ENCODE measurements at regions not wholly inside any gene's neighbourhood (a gene's known extent, or its start where the extent isn't known, plus 50 kb on each side); places are given as distances from the start of the nearest gene placed in this dataset.

DNA sequence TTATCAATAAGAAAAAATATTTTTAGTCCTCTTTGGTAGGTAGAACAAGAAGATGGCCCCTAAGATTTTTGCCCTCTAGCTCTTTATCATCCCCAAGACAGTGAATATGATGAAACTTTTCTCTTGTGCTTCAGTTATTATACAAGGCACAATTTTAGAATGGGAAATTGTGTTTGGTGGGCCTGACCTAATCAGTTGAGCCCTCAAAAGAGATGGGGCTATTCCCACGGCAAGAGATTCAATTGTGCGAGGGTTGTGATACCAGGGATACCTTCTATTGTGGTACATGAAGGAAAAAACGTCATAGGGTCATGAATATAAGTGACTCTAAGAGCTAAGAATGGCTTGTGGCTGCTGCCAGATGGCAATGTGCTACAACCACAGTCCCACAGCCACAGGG lies 94.0 kb upstream of the COX7C start:
- no peak overlapping the region for H2AFZ ChIP-seq
- no peak overlapping the region for H3K4me2 ChIP-seq
- TF ChIP-seq EZH2 (IDR thresholded peaks at IDR 0.05; ENCODE audit: low read depth): no peak
- TF ChIP-seq, protein P1, sequence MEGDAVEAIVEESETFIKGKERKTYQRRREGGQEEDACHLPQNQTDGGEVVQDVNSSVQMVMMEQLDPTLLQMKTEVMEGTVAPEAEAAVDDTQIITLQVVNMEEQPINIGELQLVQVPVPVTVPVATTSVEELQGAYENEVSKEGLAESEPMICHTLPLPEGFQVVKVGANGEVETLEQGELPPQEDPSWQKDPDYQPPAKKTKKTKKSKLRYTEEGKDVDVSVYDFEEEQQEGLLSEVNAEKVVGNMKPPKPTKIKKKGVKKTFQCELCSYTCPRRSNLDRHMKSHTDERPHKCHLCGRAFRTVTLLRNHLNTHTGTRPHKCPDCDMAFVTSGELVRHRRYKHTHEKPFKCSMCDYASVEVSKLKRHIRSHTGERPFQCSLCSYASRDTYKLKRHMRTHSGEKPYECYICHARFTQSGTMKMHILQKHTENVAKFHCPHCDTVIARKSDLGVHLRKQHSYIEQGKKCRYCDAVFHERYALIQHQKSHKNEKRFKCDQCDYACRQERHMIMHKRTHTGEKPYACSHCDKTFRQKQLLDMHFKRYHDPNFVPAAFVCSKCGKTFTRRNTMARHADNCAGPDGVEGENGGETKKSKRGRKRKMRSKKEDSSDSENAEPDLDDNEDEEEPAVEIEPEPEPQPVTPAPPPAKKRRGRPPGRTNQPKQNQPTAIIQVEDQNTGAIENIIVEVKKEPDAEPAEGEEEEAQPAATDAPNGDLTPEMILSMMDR (conservative IDR thresholded peaks at IDR 0.05): no peak
- H3K4me1 ChIP-seq (replicated peaks; ENCODE audit: insufficient read depth): no peaks in the 10 kb centered on the region
- no peaks in the 10 kb centered on the region; the same call in 1 of the 2 replicates for H3K9me2 ChIP-seq (ENCODE audit: insufficient read depth)
- ChIA-PET CTCF (no interaction called here), POLR2A (ENCODE audit: unreplicated experiment) (no interaction called here)
- DNase-seq: no peak
- H3K36me3 ChIP-seq (ENCODE audit: low read depth): no peaks in the 10 kb centered on the region
- no peaks in the 10 kb centered on the region for H3K79me2 ChIP-seq (ENCODE audit: low read depth)
- no peaks in the 10 kb centered on the region for H3K27me3 ChIP-seq (ENCODE audit: insufficient read depth, low read depth)
- H3K4me3 ChIP-seq: no peak overlapping the region
- H3F3A ChIP-seq (ENCODE audit: insufficient read depth, low read depth): no peaks in the 10 kb centered on the region
- BruUV-seq (replicated peaks): no TSS peak
- intact Hi-C loops (cut with micrococcal nuclease; ENCODE audit: unreplicated experiment): no loop called here
- H3K27ac ChIP-seq: no peak overlapping the region
- peaks cover 3% of the 10 kb centered on the region; the same call in 1 of the 2 replicates for H3K9me3 ChIP-seq (ENCODE audit: insufficient read depth, low read depth)
- no peaks in the 10 kb centered on the region for H4K20me1 ChIP-seq (ENCODE audit: insufficient read depth)

DNA sequence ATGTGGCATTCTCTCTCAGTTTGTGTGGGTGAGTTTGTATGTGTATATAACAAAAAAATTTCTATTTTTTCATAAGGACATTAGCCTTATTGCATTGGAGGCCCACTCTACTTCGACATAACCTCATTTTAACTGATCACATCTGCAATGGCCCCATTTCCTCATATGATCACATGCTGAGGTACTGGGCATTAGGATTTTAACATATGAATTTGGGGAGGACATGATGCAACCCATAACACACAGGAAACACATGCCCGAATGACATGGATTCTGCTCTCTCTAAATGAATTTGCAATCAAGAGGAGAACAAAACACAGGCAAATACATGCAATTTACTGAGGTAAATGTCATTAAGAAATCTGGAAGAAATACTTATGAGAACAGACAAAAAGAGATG lies 92.1 kb upstream of the COX7C start:
- POLR2A ChIA-PET (ENCODE audit: unreplicated experiment): no interaction called here
- CTCF ChIA-PET: no interaction called here
- TF ChIP-seq, protein P1 (conservative IDR thresholded peaks at IDR 0.05): no peak
- TF ChIP-seq EZH2 (IDR thresholded peaks at IDR 0.05; ENCODE audit: low read depth): no peak
- no peaks in the 10 kb centered on the region for H3K36me3 ChIP-seq (ENCODE audit: low read depth)
- no peak overlapping the region for H2AFZ ChIP-seq
- H3K4me3 ChIP-seq: no peak overlapping the region
- peaks cover 2% of the 10 kb centered on the region; the same call in 1 of the 2 replicates for H3K9me3 ChIP-seq (ENCODE audit: insufficient read depth, low read depth)
- no peak overlapping the region for H3K27ac ChIP-seq
- BruUV-seq (replicated peaks): no TSS peak
- no peaks in the 10 kb centered on the region for H3K4me1 ChIP-seq (replicated peaks; ENCODE audit: insufficient read depth)
- no peak overlapping the region for H3K4me2 ChIP-seq
- H3K79me2 ChIP-seq (ENCODE audit: low read depth): no peaks in the 10 kb centered on the region
- no peaks in the 10 kb centered on the region for H3K9me2 ChIP-seq (ENCODE audit: insufficient read depth)
- H3F3A ChIP-seq (ENCODE audit: insufficient read depth, low read depth): no peaks in the 10 kb centered on the region
- no peak for DNase-seq
- intact Hi-C loops (cut with micrococcal nuclease; ENCODE audit: unreplicated experiment): no loop called here
- no peaks in the 10 kb centered on the region for H4K20me1 ChIP-seq (ENCODE audit: insufficient read depth)
- no peaks in the 10 kb centered on the region for H3K27me3 ChIP-seq (ENCODE audit: insufficient read depth, low read depth)

DNA sequence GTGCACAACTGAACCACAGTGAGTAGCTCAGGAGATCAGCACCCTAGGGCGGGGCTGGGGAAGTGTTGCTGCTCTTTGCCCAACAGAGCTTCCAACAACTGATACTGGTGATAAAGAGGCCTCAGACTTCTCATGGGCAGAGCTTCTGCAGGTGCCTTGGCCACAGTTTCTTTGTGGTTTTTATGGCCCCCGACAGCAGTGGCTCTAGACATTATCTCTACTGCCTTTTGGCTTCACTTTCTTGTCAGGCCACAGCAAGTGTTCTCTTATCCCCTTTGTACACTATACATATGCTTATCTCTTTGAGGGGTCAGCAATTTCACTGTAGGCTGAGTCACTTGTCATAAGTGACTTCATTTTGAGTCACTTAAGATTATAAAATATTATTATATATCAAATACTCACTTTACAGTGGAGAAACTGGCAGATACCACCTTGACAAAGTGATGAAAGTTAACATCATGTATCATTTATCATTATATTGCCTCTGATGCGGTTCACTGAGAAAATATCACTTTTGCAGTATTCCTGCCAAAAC lies 90.9 kb upstream of the COX7C start:
- no peak for DNase-seq
- no peak for TF ChIP-seq EZH2 (IDR thresholded peaks at IDR 0.05; ENCODE audit: low read depth)
- TF ChIP-seq, protein P1 (conservative IDR thresholded peaks at IDR 0.05): no peak
- intact Hi-C loops (cut with micrococcal nuclease; ENCODE audit: unreplicated experiment): no loop called here
- Histone ChIP-seq H3K36me3 (ENCODE audit: low read depth) (no peaks in the 10 kb centered on the region), H3K4me2 (no peak overlapping the region), H3K4me3 (no peak overlapping the region), H3K79me2 (ENCODE audit: low read depth) (no peaks in the 10 kb centered on the region), H3K27ac (no peak overlapping the region), H4K20me1 (ENCODE audit: insufficient read depth) (no peaks in the 10 kb centered on the region), H3K9me3 (ENCODE audit: insufficient read depth, low read depth) (no peaks in the 10 kb centered on the region), H3K9me2 (ENCODE audit: insufficient read depth) (no peaks in the 10 kb centered on the region), H3K4me1 (replicated peaks; ENCODE audit: insufficient read depth) (no peaks in the 10 kb centered on the region), H2AFZ (no peak overlapping the region), H3K27me3 (ENCODE audit: insufficient read depth, low read depth) (no peaks in the 10 kb centered on the region), H3F3A (ENCODE audit: insufficient read depth, low read depth) (no peaks in the 10 kb centered on the region)
- BruUV-seq (replicated peaks): no TSS peak
- ChIA-PET CTCF (no interaction called here), POLR2A (ENCODE audit: unreplicated experiment) (no interaction called here)
